Activated T-helper 2 cell treated with anti-CD3 and anti-CD28 coated beads, Interferon-gamma antibody, Interleukin-2, Interleukin-4, amounts not matched to agents 10 μg/mL and 5 μg/mL and 100 μg/mL, durations not matched to agents 14 hours and 24 hours and 36 hours (primary cell): ENCODE measurements at regions not wholly inside any gene's neighbourhood (a gene's known extent, or its start where the extent isn't known, plus 50 kb on each side); places are given as distances from the start of the nearest gene placed in this dataset.

Experiments used
- DNase-seq: peaks from one replicate; pipeline ENCODE4 v3.0.0; 2021; ENCODE audit warnings: low spot score
- H3K27ac Mint-ChIP-seq: one replicate; pipeline ENCODE4 v1.8.0; 2021; ENCODE audit warnings: mixed read lengths
- H3K27me3 Mint-ChIP-seq: one replicate; pipeline ENCODE4 v1.8.0; 2021; ENCODE audit warnings: low read depth, mixed read lengths
- H3K36me3 Mint-ChIP-seq: one replicate; pipeline ENCODE4 v1.8.0; 2021; ENCODE audit warnings: low read depth, mixed read lengths
- H3K4me1 Mint-ChIP-seq: one replicate; pipeline ENCODE4 v1.8.0; 2021; ENCODE audit warnings: low read depth, mixed read lengths
- H3K4me3 Mint-ChIP-seq: one replicate; pipeline ENCODE4 v1.8.0; 2021; ENCODE audit warnings: low read depth, mild to moderate bottlenecking, moderate library complexity, mixed read lengths
- H3K9me3 Mint-ChIP-seq: one replicate; pipeline ENCODE4 v1.8.0; 2021; ENCODE audit warnings: mixed read lengths
- intact Hi-C: fragments of 100-400 bp; cut with micrococcal nuclease; formaldehyde crosslinking; loops from one replicate; pipeline ENCODE4 v1.15.1; 2023

GRCh38 chr5:124433170-124433569 lies 313.3 kb downstream of the ZNF608 start:
- Mint-ChIP-seq H3K36me3 (no peaks in the 10 kb centered on the region), H3K4me1 (no peaks in the 10 kb centered on the region), H3K4me3 (no peak overlapping the region), H3K27me3 (no peaks in the 10 kb centered on the region), H3K9me3 (peaks cover 4% of the 10 kb centered on the region), H3K27ac (no peak overlapping the region)
- no peak for DNase-seq
- intact Hi-C loops, result no loop called here

DNA sequence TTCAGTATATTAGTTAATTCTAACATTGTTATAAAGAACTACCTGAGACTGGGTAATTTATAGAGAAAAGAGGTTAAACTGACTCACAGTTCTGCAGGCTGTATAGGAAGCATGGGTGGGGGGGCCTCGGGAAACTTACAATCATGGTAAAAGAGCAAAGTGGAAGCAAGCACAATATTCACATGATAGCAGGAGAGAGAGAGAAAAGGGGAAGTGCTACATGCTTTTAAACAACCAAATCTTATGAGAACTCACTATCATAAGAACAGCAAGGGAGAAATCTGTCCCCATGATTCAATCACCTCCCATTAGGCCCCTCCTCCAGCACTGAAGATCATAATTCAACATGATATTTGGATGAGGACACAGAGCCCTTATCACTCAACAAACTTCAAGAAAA lies 324.9 kb downstream of the ZNF608 start:
- intact Hi-C loops, result no loop called here
- Mint-ChIP-seq H3K27ac (no peak overlapping the region), H3K4me1 (no peaks in the 10 kb centered on the region), H3K9me3 (peaks cover 18% of the 10 kb centered on the region), H3K36me3 (no peaks in the 10 kb centered on the region), H3K4me3 (no peak overlapping the region), H3K27me3 (no peaks in the 10 kb centered on the region)
- no peak for DNase-seq

GRCh38 chr5:124420952-124421351 lies 325.5 kb downstream of the ZNF608 start:
- Mint-ChIP-seq H3K9me3 (peaks cover 18% of the 10 kb centered on the region), H3K4me1 (no peaks in the 10 kb centered on the region), H3K36me3 (no peaks in the 10 kb centered on the region), H3K27ac (no peak overlapping the region), H3K27me3 (no peaks in the 10 kb centered on the region), H3K4me3 (no peak overlapping the region)
- intact Hi-C loops, result no loop called here
- no peak for DNase-seq

- H3K36me3 Mint-ChIP-seq, result no peaks in the 10 kb centered on the region
- H3K4me1 Mint-ChIP-seq, result no peaks in the 10 kb centered on the region
- H3K27ac Mint-ChIP-seq, result no peak overlapping the region
- intact Hi-C loops, result no loop called here
- no peak for DNase-seq
- no peaks in the 10 kb centered on the region for H3K27me3 Mint-ChIP-seq
- H3K9me3 Mint-ChIP-seq, result peaks cover 18% of the 10 kb centered on the region
- H3K4me3 Mint-ChIP-seq, result no peak overlapping the region
Observed at GRCh38 chr5:124419531-124419930, 326.9 kb downstream of the ZNF608 start.

- no peak overlapping the region for H3K27ac Mint-ChIP-seq
- intact Hi-C loops, result no loop called here
- H3K27me3 Mint-ChIP-seq, result no peaks in the 10 kb centered on the region
- DNase-seq, result no peak
- H3K4me3 Mint-ChIP-seq, result no peak overlapping the region
- H3K9me3 Mint-ChIP-seq, result peaks cover 18% of the 10 kb centered on the region
- H3K4me1 Mint-ChIP-seq, result no peaks in the 10 kb centered on the region
- H3K36me3 Mint-ChIP-seq, result no peaks in the 10 kb centered on the region
Observed at GRCh38 chr5:124418390-124418789, 328.0 kb downstream of the ZNF608 start.

DNA sequence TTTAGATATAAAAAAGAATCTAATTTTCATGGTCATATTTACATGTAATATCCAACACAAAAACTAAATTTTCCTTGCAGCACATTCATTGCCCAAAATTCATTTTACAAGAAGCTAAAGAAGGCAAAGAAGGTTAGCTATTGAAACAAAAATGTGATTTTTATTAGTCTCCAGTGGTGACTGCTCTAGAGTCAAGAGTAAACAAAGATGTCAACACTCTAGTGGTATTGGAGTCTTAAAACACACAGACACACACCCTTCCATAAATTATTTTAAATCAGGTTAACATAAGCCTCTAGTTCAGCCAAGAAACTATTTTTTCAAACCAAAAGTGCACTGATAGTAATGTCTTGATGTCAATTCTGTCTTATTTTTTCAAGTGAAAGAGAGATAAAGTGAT lies 329.2 kb downstream of the ZNF608 start:
- peaks cover 16% of the 10 kb centered on the region for H3K9me3 Mint-ChIP-seq
- intact Hi-C loops, result no loop called here
- DNase-seq, result no peak
- H3K4me3 Mint-ChIP-seq, result no peak overlapping the region
- H3K4me1 Mint-ChIP-seq, result no peaks in the 10 kb centered on the region
- H3K27ac Mint-ChIP-seq, result no peak overlapping the region
- H3K36me3 Mint-ChIP-seq, result no peaks in the 10 kb centered on the region
- no peaks in the 10 kb centered on the region for H3K27me3 Mint-ChIP-seq

DNA sequence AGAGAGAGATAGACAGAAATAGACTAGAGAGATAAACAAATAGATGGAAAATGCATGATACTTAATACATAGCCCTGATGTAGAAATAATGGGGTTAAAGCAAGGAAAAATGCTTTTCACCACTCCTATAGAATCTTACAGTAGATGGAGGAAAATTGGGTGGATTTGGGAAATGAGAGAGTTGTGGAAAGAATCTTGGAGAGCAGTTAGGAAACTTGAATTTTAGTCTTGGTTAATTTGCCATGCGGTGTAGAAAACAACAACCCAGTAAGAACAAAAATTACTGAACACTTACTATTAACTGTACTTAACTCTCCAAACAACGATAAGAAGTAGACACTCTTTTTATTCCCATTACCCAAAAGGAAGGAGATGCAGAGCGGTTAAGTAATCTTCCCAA lies 329.8 kb downstream of the ZNF608 start:
- peaks cover 10% of the 10 kb centered on the region for H3K9me3 Mint-ChIP-seq
- intact Hi-C loops, result no loop called here
- no peak for DNase-seq
- H3K36me3 Mint-ChIP-seq, result no peaks in the 10 kb centered on the region
- no peaks in the 10 kb centered on the region for H3K4me1 Mint-ChIP-seq
- no peaks in the 10 kb centered on the region for H3K27me3 Mint-ChIP-seq
- H3K4me3 Mint-ChIP-seq, result no peak overlapping the region
- H3K27ac Mint-ChIP-seq, result no peak overlapping the region

- Mint-ChIP-seq H3K36me3 (no peaks in the 10 kb centered on the region), H3K9me3 (peaks cover 2% of the 10 kb centered on the region), H3K27ac (no peak overlapping the region), H3K27me3 (no peaks in the 10 kb centered on the region), H3K4me3 (no peak overlapping the region), H3K4me1 (no peaks in the 10 kb centered on the region)
- DNase-seq, result no peak
- intact Hi-C loops, result no loop called here
Observed at GRCh38 chr5:124414973-124415372, 331.5 kb downstream of the ZNF608 start.

GRCh38 chr5:124410539-124411488 lies 335.6 kb downstream of the ZNF608 start:
- H3K9me3 Mint-ChIP-seq, result no peaks in the 10 kb centered on the region
- H3K36me3 Mint-ChIP-seq, result no peaks in the 10 kb centered on the region
- no peak for DNase-seq
- no peaks in the 10 kb centered on the region for H3K27me3 Mint-ChIP-seq
- intact Hi-C loops, result no loop called here
- no peak overlapping the region for H3K4me3 Mint-ChIP-seq
- H3K4me1 Mint-ChIP-seq, result no peaks in the 10 kb centered on the region
- H3K27ac Mint-ChIP-seq, result no peak overlapping the region

GRCh38 chr5:124408738-124409453 lies 337.5 kb downstream of the ZNF608 start:
- no peaks in the 10 kb centered on the region for H3K36me3 Mint-ChIP-seq
- no peak overlapping the region for H3K27ac Mint-ChIP-seq
- H3K4me3 Mint-ChIP-seq, result no peak overlapping the region
- H3K27me3 Mint-ChIP-seq, result no peaks in the 10 kb centered on the region
- DNase-seq, result no peak
- H3K4me1 Mint-ChIP-seq, result no peaks in the 10 kb centered on the region
- intact Hi-C loops, result no loop called here
- H3K9me3 Mint-ChIP-seq, result no peaks in the 10 kb centered on the region

DNA sequence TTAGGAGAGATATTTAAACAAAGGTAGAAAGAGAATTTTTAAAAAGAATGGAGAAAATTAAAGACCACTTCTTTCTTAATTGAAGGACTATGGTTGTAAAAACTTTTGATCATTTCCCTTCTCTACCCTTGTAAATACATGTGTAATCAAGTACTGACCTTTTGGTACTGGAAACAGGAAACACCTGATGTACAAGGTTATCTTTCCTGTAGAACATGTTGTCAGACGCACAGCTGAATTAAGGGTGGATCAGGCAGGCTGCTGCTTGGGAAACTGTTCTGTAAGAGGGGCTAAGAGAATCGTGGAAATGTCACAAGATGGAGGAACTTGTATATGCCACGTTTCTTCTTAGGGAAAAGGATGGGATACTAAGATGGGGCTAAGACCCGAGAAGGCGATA lies 341.6 kb downstream of the ZNF608 start:
- intact Hi-C loops, result no loop called here
- no peak overlapping the region for H3K4me3 Mint-ChIP-seq
- H3K9me3 Mint-ChIP-seq, result no peaks in the 10 kb centered on the region
- DNase-seq, result no peak
- no peaks in the 10 kb centered on the region for H3K36me3 Mint-ChIP-seq
- no peaks in the 10 kb centered on the region for H3K27me3 Mint-ChIP-seq
- no peaks in the 10 kb centered on the region for H3K4me1 Mint-ChIP-seq
- no peak overlapping the region for H3K27ac Mint-ChIP-seq

- H3K27me3 Mint-ChIP-seq, result no peaks in the 10 kb centered on the region
- no peak overlapping the region for H3K4me3 Mint-ChIP-seq
- no peaks in the 10 kb centered on the region for H3K4me1 Mint-ChIP-seq
- H3K36me3 Mint-ChIP-seq, result no peaks in the 10 kb centered on the region
- intact Hi-C loops, result no loop called here
- H3K27ac Mint-ChIP-seq, result no peak overlapping the region
- no peaks in the 10 kb centered on the region for H3K9me3 Mint-ChIP-seq
- no peak for DNase-seq
Observed at GRCh38 chr5:124403281-124403680, 343.2 kb downstream of the ZNF608 start.

- no peak overlapping the region for H3K27ac Mint-ChIP-seq
- H3K27me3 Mint-ChIP-seq, result no peaks in the 10 kb centered on the region
- H3K4me1 Mint-ChIP-seq, result no peaks in the 10 kb centered on the region
- no peaks in the 10 kb centered on the region for H3K36me3 Mint-ChIP-seq
- no peaks in the 10 kb centered on the region for H3K9me3 Mint-ChIP-seq
- no peak for DNase-seq
- intact Hi-C loops, result no loop called here
- H3K4me3 Mint-ChIP-seq, result no peak overlapping the region
Observed at GRCh38 chr5:124402144-124402581, 344.3 kb downstream of the ZNF608 start.
